ENCODE measurements at regions not wholly inside any gene's neighbourhood (a gene's known extent, or its start where the extent isn't known, plus 50 kb on each side); places are given as distances from the start of the nearest gene placed in this dataset.
A peak's percentile ranks its signal among the peaks of the same experiment; 100 is the strongest.

DNA sequence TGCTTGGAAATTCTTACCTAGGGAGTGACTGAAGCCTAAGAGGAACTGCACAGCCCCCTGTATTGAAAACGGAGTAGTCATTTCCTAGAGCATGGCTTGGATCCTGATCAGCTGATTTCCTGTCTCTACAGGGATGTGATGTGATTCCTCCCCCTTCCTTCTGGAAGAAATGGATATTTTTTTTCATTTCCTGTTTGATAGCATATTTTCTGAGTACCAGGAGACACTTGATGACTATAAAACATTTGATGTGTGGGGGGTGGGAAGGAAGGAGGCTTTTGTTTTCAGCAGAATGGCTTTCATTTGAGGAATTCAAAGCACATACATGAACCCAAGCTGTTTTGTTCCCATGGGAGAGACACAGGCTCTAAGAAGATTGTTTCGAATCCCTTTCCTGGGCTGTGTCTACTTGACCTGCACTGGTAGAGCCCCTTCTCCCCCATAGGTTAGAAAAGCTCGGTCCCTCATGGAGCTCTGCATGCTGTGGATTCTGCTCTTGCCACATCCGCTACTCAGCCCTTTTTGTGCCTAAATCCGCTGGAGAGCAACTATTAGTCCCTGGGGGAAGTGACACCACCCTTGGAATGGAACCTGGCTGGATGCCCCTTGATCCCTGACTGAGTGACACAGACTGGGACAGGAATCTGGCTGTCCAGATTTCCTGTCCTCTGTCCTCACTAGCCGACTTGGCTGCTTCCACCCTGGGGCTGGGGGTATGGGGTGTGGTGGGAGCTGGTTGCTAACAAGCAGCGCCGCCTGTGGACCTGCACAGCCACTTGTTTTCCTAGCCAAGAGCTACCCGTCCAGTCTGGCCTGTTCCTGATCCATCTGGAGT lies 71.8 kb upstream of the MACF1 start:
- CTCF ChIA-PET: interaction anchor here (0.6 to 4.5 kb wide), 13 partner anchors 8 to 796 kb away, joined by 3 to 56 read pairs (median 4); no protein-coding TSS in a partner anchor
- Histone ChIP-seq H3K4me1 (ENCODE audit: control insufficient read depth, insufficient read depth, low read length) (peaks cover 13% of the 10 kb centered on the region), H3K9me3 (ENCODE audit: control insufficient read depth, insufficient read depth, low read depth, low read length) (no peaks in the 10 kb centered on the region), H3K4me3 (ENCODE audit: low read depth, low read length) (no peak overlapping the region), H3K27ac (ENCODE audit: extremely low read depth, low read depth, low read length) (no peak overlapping the region; the same call in 1 of the 2 replicates), H3K36me3 (ENCODE audit: control insufficient read depth in 2 of 2, insufficient read depth in 1 of 2, low read length in 2 of 2) (no peaks in the 10 kb centered on the region)
- POLR2A ChIA-PET: interaction anchor here (0.6 to 1.7 kb wide), 5 partner anchors 9 to 68 kb away, joined by 3 to 7 read pairs (median 4); no protein-coding TSS in a partner anchor
- no peak for TF ChIP-seq MZF1 (tag by site-specific recombination; IDR thresholded peaks at IDR 0.05; ENCODE audit: borderline replicate concordance)
- TF ChIP-seq ZNF521 (tag by site-specific recombination; IDR thresholded peaks at IDR 0.05): no peak
- TF ChIP-seq ZEB2 (tag by site-specific recombination; IDR thresholded peaks at IDR 0.05): no peak
- no peak for TF ChIP-seq SCRT2 (tag by site-specific recombination; IDR thresholded peaks at IDR 0.05)
- peak; percentile 9; the same call in 1 of the 2 replicates for TF ChIP-seq ZIC2 (tag by site-specific recombination; IDR thresholded peaks at IDR 0.05)
- no peak for TF ChIP-seq ZNF335 (tag by site-specific recombination; conservative IDR thresholded peaks at IDR 0.05)
- TF ChIP-seq SP3 (tag by site-specific recombination; IDR thresholded peaks at IDR 0.05): no peak
- no peak for TF ChIP-seq ZNF2 (tag by site-specific recombination; IDR thresholded peaks at IDR 0.05)
- no peak for TF ChIP-seq YY2 (tag by site-specific recombination; IDR thresholded peaks at IDR 0.05)
- TF ChIP-seq ZBTB17 (tag by site-specific recombination; IDR thresholded peaks at IDR 0.05): peak; percentile 79
- TF ChIP-seq ZBTB7A (tag by site-specific recombination; IDR thresholded peaks at IDR 0.05; ENCODE audit: low read depth): no peak
- TF ChIP-seq, protein P1, sequence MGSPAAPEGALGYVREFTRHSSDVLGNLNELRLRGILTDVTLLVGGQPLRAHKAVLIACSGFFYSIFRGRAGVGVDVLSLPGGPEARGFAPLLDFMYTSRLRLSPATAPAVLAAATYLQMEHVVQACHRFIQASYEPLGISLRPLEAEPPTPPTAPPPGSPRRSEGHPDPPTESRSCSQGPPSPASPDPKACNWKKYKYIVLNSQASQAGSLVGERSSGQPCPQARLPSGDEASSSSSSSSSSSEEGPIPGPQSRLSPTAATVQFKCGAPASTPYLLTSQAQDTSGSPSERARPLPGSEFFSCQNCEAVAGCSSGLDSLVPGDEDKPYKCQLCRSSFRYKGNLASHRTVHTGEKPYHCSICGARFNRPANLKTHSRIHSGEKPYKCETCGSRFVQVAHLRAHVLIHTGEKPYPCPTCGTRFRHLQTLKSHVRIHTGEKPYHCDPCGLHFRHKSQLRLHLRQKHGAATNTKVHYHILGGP (tag by site-specific recombination; IDR thresholded peaks at IDR 0.05): no peak
- TF ChIP-seq, protein P2, sequence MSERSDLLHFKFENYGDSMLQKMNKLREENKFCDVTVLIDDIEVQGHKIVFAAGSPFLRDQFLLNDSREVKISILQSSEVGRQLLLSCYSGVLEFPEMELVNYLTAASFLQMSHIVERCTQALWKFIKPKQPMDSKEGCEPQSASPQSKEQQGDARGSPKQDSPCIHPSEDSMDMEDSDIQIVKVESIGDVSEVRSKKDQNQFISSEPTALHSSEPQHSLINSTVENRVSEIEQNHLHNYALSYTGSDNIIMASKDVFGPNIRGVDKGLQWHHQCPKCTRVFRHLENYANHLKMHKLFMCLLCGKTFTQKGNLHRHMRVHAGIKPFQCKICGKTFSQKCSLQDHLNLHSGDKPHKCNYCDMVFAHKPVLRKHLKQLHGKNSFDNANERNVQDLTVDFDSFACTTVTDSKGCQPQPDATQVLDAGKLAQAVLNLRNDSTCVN (tag by site-specific recombination; optimal IDR thresholded peaks at IDR 0.05): no peak
- TF ChIP-seq TCF7L2 (IDR thresholded peaks at IDR 0.05; ENCODE audit: borderline replicate concordance, low read depth, low read length): no peak

DNA sequence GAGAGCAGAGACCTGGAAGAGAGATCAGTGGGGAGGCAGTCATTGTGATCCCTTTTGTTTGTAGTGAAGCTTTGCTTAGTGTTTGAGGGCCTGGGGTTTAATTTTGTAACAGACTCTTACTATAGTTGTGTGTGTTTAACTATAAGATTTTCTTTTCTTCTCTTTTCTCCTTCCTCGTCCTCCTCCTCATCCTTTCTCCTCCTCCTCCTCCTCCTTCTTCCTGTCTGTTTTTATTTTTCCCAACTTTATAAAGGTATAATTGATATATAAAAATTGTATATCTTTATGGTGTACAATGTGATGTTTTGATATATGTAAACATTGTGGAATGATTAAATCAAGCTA lies 71.2 kb upstream of the MACF1 start:
- POLR2A ChIA-PET: interaction anchor here (1.3 to 1.7 kb wide), 3 partner anchors 8 to 59 kb away, joined by 3 to 7 read pairs (median 4); no protein-coding TSS in a partner anchor
- H3K4me1 ChIP-seq (ENCODE audit: control insufficient read depth, insufficient read depth, low read length): peaks cover 11% of the 10 kb centered on the region
- TF ChIP-seq, protein P3, sequence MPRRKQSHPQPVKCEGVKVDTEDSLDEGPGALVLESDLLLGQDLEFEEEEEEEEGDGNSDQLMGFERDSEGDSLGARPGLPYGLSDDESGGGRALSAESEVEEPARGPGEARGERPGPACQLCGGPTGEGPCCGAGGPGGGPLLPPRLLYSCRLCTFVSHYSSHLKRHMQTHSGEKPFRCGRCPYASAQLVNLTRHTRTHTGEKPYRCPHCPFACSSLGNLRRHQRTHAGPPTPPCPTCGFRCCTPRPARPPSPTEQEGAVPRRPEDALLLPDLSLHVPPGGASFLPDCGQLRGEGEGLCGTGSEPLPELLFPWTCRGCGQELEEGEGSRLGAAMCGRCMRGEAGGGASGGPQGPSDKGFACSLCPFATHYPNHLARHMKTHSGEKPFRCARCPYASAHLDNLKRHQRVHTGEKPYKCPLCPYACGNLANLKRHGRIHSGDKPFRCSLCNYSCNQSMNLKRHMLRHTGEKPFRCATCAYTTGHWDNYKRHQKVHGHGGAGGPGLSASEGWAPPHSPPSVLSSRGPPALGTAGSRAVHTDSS (tag by site-specific recombination; IDR thresholded peaks at IDR 0.05): peak; percentile 78
- TF ChIP-seq PRDM1 (tag by site-specific recombination; IDR thresholded peaks at IDR 0.05): 0 out of 2 replicates have a peak, but pooled peaks have one; percentile 9
- peak; percentile 22; the same call in 1 of the 2 replicates for TF ChIP-seq MZF1 (tag by site-specific recombination; IDR thresholded peaks at IDR 0.05; ENCODE audit: borderline replicate concordance)
- no peak for TF ChIP-seq BCL11A (tag by site-specific recombination; IDR thresholded peaks at IDR 0.05; ENCODE audit: low read depth)
- no peak for TF ChIP-seq ZNF549 (tag by site-specific recombination; IDR thresholded peaks at IDR 0.05)
- TF ChIP-seq ZFP69B (tag by site-specific recombination; IDR thresholded peaks at IDR 0.05): no peak
- TF ChIP-seq, protein P4, sequence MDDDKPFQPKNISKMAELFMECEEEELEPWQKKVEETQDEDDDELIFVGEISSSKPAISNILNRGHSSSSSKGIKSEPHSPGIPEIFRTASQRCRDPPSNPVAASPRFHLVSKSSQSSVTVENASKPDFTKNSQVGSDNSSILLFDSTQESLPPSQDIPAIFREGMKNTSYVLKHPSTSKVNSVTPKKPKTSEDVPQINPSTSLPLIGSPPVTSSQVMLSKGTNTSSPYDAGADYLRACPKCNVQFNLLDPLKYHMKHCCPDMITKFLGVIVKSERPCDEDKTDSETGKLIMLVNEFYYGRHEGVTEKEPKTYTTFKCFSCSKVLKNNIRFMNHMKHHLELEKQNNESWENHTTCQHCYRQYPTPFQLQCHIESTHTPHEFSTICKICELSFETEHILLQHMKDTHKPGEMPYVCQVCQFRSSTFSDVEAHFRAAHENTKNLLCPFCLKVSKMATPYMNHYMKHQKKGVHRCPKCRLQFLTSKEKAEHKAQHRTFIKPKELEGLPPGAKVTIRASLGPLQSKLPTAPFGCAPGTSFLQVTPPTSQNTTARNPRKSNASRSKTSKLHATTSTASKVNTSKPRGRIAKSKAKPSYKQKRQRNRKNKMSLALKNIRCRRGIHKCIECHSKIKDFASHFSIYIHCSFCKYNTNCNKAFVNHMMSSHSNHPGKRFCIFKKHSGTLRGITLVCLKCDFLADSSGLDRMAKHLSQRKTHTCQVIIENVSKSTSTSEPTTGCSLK (tag by site-specific recombination; IDR thresholded peaks at IDR 0.05): no peak
- TF ChIP-seq KLF1 (tag by site-specific recombination; IDR thresholded peaks at IDR 0.05): no peak
- no peak for TF ChIP-seq KLF7 (tag by site-specific recombination; IDR thresholded peaks at IDR 0.05; ENCODE audit: borderline replicate concordance)
- TF ChIP-seq, protein P5, sequence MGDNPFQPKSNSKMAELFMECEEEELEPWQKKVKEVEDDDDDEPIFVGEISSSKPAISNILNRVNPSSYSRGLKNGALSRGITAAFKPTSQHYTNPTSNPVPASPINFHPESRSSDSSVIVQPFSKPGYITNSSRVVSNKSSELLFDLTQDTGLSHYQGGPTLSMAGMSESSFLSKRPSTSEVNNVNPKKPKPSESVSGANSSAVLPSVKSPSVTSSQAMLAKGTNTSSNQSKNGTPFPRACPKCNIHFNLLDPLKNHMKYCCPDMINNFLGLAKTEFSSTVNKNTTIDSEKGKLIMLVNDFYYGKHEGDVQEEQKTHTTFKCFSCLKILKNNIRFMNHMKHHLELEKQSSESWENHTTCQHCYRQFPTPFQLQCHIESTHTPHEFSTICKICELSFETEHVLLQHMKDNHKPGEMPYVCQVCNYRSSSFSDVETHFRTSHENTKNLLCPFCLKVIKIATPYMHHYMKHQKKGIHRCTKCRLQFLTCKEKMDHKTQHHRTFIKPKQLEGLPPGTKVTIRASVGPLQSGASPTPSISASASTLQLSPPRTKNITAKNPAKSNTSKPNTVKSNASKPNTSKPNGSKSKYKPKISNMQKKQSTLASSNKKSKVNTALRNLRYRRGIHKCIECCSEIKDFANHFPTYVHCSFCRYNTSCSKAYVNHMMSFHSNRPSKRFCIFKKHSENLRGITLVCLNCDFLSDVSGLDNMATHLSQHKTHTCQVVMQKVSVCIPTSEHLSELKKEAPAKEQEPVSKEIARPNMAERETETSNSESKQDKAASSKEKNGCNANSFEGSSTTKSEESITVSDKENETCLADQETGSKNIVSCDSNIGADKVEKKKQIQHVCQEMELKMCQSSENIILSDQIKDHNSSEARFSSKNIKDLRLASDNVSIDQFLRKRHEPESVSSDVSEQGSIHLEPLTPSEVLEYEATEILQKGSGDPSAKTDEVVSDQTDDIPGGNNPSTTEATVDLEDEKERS (tag by site-specific recombination; IDR thresholded peaks at IDR 0.05): no peak
- TF ChIP-seq, protein P6, sequence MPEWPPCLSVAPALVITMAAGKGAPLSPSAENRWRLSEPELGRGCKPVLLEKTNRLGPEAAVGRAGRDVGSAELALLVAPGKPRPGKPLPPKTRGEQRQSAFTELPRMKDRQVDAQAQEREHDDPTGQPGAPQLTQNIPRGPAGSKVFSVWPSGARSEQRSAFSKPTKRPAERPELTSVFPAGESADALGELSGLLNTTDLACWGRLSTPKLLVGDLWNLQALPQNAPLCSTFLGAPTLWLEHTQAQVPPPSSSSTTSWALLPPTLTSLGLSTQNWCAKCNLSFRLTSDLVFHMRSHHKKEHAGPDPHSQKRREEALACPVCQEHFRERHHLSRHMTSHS (tag by site-specific recombination; IDR thresholded peaks at IDR 0.05): no peak

More for the DNA sequence above, 71.2 kb upstream of the MACF1 start:
- H3K36me3 ChIP-seq (ENCODE audit: control insufficient read depth in 2 of 2, insufficient read depth in 1 of 2, low read length in 2 of 2): no peaks in the 10 kb centered on the region
- CTCF ChIA-PET: interaction anchor here (0.9 to 4.5 kb wide), 9 partner anchors 13 to 128 kb away, joined by 3 to 56 read pairs (median 5); no protein-coding TSS in a partner anchor
- H3K27ac ChIP-seq (ENCODE audit: extremely low read depth, low read depth, low read length): no peak overlapping the region
- no peaks in the 10 kb centered on the region for H3K9me3 ChIP-seq (ENCODE audit: control insufficient read depth, insufficient read depth, low read depth, low read length)
- no peak overlapping the region for H3K4me3 ChIP-seq (ENCODE audit: low read depth, low read length)
